ENCODE measurements at regions not wholly inside any gene's neighbourhood (a gene's known extent, or its start where the extent isn't known, plus 50 kb on each side); places are given as distances from the start of the nearest gene placed in this dataset.

- Histone ChIP-seq H3K4me1 (no peaks in the 10 kb centered on the region), H3K27me3 (no peaks in the 10 kb centered on the region), H3K9me3 (no peaks in the 10 kb centered on the region), H3K27ac (no peak overlapping the region), H3K36me3 (no peaks in the 10 kb centered on the region), H3K4me3 (no peak overlapping the region)
- intact Hi-C loops (cut with DNase I; ENCODE audit: low total_unique reads) = no loop called here
- DNase-seq (ENCODE audit: low spot score in 2 of 2) = no peak
- TF ChIP-seq CTCF (IDR thresholded peaks at IDR 0.05) = no peak
- TF ChIP-seq POLR2AphosphoS5 (IDR thresholded peaks at IDR 0.05) = no peak
- no peak for TF ChIP-seq POLR2A (IDR thresholded peaks at IDR 0.05)
Observed at GRCh38 chr7:91346426-91346825, 82.2 kb downstream of the FZD1 start.

GRCh38 chr7:91347290-91347689, 83.1 kb downstream of the FZD1 start:
- TF ChIP-seq CTCF (IDR thresholded peaks at IDR 0.05) (no peak), POLR2A (IDR thresholded peaks at IDR 0.05) (no peak), POLR2AphosphoS5 (IDR thresholded peaks at IDR 0.05) (no peak)
- Histone ChIP-seq H3K36me3 (no peaks in the 10 kb centered on the region), H3K9me3 (no peaks in the 10 kb centered on the region), H3K27me3 (no peaks in the 10 kb centered on the region), H3K4me1 (no peaks in the 10 kb centered on the region), H3K4me3 (no peak overlapping the region), H3K27ac (peak overlapping the region in 1 of 2 donors; percentile 57)
- intact Hi-C loops (cut with DNase I; ENCODE audit: low total_unique reads) = no loop called here
- peak in 1 of 2 donors; percentile 43 for DNase-seq (ENCODE audit: low spot score in 2 of 2)

- TF ChIP-seq POLR2AphosphoS5 (IDR thresholded peaks at IDR 0.05) (no peak), CTCF (IDR thresholded peaks at IDR 0.05) (no peak), POLR2A (IDR thresholded peaks at IDR 0.05) (no peak)
- H3K9me3 ChIP-seq = no peaks in the 10 kb centered on the region
- intact Hi-C loops (cut with DNase I; ENCODE audit: low total_unique reads) = no loop called here
Observed at GRCh38 chr7:91348711-91349110, 84.5 kb downstream of the FZD1 start.

GRCh38 chr7:91351374-91351773, 87.1 kb downstream of the FZD1 start:
- intact Hi-C loops (cut with DNase I; ENCODE audit: low total_unique reads) = no loop called here
- Histone ChIP-seq H3K36me3 (no peaks in the 10 kb centered on the region), H3K4me1 (no peaks in the 10 kb centered on the region), H3K4me3 (no peak overlapping the region), H3K27me3 (no peaks in the 10 kb centered on the region), H3K27ac (no peak overlapping the region), H3K9me3 (no peaks in the 10 kb centered on the region)
- DNase-seq (ENCODE audit: low spot score in 2 of 2) = no peak
- TF ChIP-seq POLR2A (IDR thresholded peaks at IDR 0.05) = no peak
- TF ChIP-seq CTCF (IDR thresholded peaks at IDR 0.05) = no peak
- TF ChIP-seq POLR2AphosphoS5 (IDR thresholded peaks at IDR 0.05) = no peak

More at GRCh38 chr7:91348711-91349110, 84.5 kb downstream of the FZD1 start:
- Histone ChIP-seq H3K27me3 (no peaks in the 10 kb centered on the region), H3K27ac (no peak overlapping the region), H3K4me3 (no peak overlapping the region), H3K36me3 (no peaks in the 10 kb centered on the region), H3K4me1 (no peaks in the 10 kb centered on the region)
- no peak for DNase-seq (ENCODE audit: low spot score in 2 of 2)

DNA sequence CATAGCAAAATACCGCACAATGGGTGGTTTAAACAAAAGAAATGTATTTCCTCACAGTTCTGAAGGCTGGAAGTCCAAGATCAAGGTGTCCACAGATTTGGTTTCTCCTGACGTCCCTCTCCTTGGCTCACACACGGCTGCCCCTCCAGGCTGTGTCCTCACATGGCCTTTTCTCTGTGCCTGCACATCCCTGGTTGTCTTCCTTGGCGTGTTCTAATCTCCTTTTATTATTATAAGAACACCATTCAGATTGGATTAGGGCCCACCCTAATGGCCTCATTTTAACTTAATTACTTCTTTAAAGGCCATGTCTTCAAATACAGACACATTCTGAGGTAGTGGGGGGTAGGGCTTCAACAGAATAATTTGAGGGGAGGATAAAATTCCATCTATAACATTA, 87.9 kb downstream of the FZD1 start:
- Histone ChIP-seq H3K4me3 (no peak overlapping the region), H3K4me1 (no peaks in the 10 kb centered on the region), H3K9me3 (no peaks in the 10 kb centered on the region), H3K27me3 (no peaks in the 10 kb centered on the region), H3K27ac (no peak overlapping the region), H3K36me3 (no peaks in the 10 kb centered on the region)
- intact Hi-C loops (cut with DNase I; ENCODE audit: low total_unique reads) = no loop called here
- TF ChIP-seq POLR2A (IDR thresholded peaks at IDR 0.05) (no peak), POLR2AphosphoS5 (IDR thresholded peaks at IDR 0.05) (no peak), CTCF (IDR thresholded peaks at IDR 0.05) (no peak)
- DNase-seq (ENCODE audit: low spot score in 2 of 2) = no peak
